Breast epithelium (tissue), 4 donors: ENCODE measurements at regions not wholly inside any gene's neighbourhood (a gene's known extent, or its start where the extent isn't known, plus 50 kb on each side); places are given as distances from the start of the nearest gene placed in this dataset.
A peak's percentile ranks its signal among the peaks of the same experiment; 100 is the strongest.

Experiments used
- DNase-seq, 2 donors: peaks; one replicate each; pipeline ENCODE4 v3.0.0-alpha.2; 2019; ENCODE audit warnings: low spot score in 2 of 2
- H3K27ac ChIP-seq, 2 donors: fragments of 200-600 bp; sonication (generic) in 1 of 2; one replicate each; pipeline ENCODE4 v1.5.1; 2016 to 2019; ENCODE audit warnings: mild to moderate bottlenecking in 1 of 2
- H3K27me3 ChIP-seq, 2 donors: fragments of 200-600 bp; sonication (generic) in 1 of 2; one replicate each; pipeline versions ENCODE4 v1.5.1 to v1.6.0; 2017 to 2019; ENCODE audit warnings: control low read depth in 1 of 2, mild to moderate bottlenecking in 1 of 2
- H3K36me3 ChIP-seq: fragments of 200-600 bp; one replicate; pipeline ENCODE4 v1.5.1; 2019
- H3K4me1 ChIP-seq, 2 donors: fragments of 200-600 bp; sonication (generic); one replicate each; pipeline ENCODE4 v1.5.1; 2016 to 2019; ENCODE audit warnings: control low read depth in 1 of 2
- H3K4me3 ChIP-seq, 3 donors: fragments of 200-600 bp; sonication (generic); 1 replicate in 2 of 3; 2 replicates in 1 of 3; pipeline ENCODE4 v1.5.1; 2016 to 2019; ENCODE audit warnings: mild to moderate bottlenecking in 3 of 3, moderate library complexity in 2 of 3
- H3K9me3 ChIP-seq, 2 donors: fragments of 200-600 bp; sonication (generic) in 1 of 2; one replicate each; pipeline ENCODE4 v1.5.1; 2016 to 2019; ENCODE audit warnings: control low read depth in 1 of 2
- POLR2A ChIP-seq: fragments of 450-650 bp; IDR thresholded peaks from one replicate; pipeline ENCODE4 v1.6.1; 2016; ENCODE audit warnings: antibody characterized with exemption, mild to moderate bottlenecking, moderate library complexity
- POLR2AphosphoS5 ChIP-seq, 3 donors: sonication (generic); formaldehyde crosslinking; IDR thresholded peaks; one replicate each; pipeline ENCODE4 v1.6.1; 2017; ENCODE audit warnings: antibody characterized with exemption in 3 of 3
- intact Hi-C: fragments of 100-400 bp; cut with DNase I; formaldehyde crosslinking; loops from one replicate; pipeline ENCODE4 v1.15.1; 2023; ENCODE audit warnings: low total_unique reads
- TF ChIP-seq, protein P1 (sequence below), 3 donors: fragments of 450-650 bp; IDR thresholded peaks; one replicate each; pipeline ENCODE4 v1.5.1; 2016 to 2017; ENCODE audit warnings: antibody characterized with exemption in 3 of 3, mild to moderate bottlenecking in 3 of 3, moderate library complexity in 3 of 3

GRCh38 chr10:105800641-105801040 lies 1159.6 kb downstream of the SORCS3 start:
- H3K4me3 ChIP-seq = no peak overlapping the region
- intact Hi-C loops = no loop called here
- no peaks in the 10 kb centered on the region for H3K4me1 ChIP-seq
- DNase-seq = no peak
- no peaks in the 10 kb centered on the region for H3K27me3 ChIP-seq
- H3K9me3 ChIP-seq = no peaks in the 10 kb centered on the region
- no peaks in the 10 kb centered on the region for H3K36me3 ChIP-seq
- no peak overlapping the region for H3K27ac ChIP-seq
- TF ChIP-seq, protein P1, sequence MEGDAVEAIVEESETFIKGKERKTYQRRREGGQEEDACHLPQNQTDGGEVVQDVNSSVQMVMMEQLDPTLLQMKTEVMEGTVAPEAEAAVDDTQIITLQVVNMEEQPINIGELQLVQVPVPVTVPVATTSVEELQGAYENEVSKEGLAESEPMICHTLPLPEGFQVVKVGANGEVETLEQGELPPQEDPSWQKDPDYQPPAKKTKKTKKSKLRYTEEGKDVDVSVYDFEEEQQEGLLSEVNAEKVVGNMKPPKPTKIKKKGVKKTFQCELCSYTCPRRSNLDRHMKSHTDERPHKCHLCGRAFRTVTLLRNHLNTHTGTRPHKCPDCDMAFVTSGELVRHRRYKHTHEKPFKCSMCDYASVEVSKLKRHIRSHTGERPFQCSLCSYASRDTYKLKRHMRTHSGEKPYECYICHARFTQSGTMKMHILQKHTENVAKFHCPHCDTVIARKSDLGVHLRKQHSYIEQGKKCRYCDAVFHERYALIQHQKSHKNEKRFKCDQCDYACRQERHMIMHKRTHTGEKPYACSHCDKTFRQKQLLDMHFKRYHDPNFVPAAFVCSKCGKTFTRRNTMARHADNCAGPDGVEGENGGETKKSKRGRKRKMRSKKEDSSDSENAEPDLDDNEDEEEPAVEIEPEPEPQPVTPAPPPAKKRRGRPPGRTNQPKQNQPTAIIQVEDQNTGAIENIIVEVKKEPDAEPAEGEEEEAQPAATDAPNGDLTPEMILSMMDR (IDR thresholded peaks at IDR 0.05) = no peak
- TF ChIP-seq POLR2A (no peak), POLR2AphosphoS5 (IDR thresholded peaks at IDR 0.05) (no peak)

DNA sequence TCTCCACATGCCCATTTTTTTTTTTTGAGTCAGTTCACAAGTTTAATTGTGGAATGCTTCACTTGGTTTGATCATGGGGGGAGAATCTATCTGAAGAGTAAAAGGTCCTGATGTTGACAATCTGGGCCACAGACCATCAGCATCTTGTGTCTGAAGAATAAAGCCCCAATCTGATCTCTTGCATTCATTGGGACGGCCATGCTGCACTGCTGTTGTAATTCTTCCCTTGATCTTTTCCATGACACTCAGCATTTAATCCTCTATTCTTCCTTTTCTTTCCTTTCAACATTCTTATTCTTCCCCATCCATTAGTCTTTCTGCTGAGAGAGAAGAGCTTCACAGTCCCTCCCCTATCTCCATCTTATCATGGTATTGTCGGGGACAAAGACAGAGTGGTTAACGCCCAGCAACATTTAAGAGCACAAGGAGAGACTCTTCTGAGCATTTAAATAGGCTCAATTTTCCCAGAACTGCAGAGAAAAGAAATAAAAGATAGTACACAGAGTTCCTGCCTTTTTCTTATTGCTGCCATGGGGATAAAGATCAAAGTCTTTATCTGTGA lies 1157.3 kb downstream of the SORCS3 start:
- Histone ChIP-seq H3K4me1 (no peaks in the 10 kb centered on the region), H3K9me3 (no peaks in the 10 kb centered on the region), H3K27ac (no peak overlapping the region), H3K27me3 (no peaks in the 10 kb centered on the region), H3K36me3 (no peaks in the 10 kb centered on the region), H3K4me3 (no peak overlapping the region)
- no peak for DNase-seq
- intact Hi-C loops = no loop called here
- no peak for TF ChIP-seq POLR2AphosphoS5 (IDR thresholded peaks at IDR 0.05)
- TF ChIP-seq, protein P1 (IDR thresholded peaks at IDR 0.05) = no peak
- TF ChIP-seq POLR2A = no peak

- no peak for DNase-seq
- TF ChIP-seq POLR2AphosphoS5 (IDR thresholded peaks at IDR 0.05) = no peak
- TF ChIP-seq, protein P1 (IDR thresholded peaks at IDR 0.05) = peak in 2 of 3 donors; percentile 24 to 44
- intact Hi-C loops = no loop called here
- H3K36me3 ChIP-seq = no peaks in the 10 kb centered on the region
- H3K9me3 ChIP-seq = no peaks in the 10 kb centered on the region
- H3K4me1 ChIP-seq = no peaks in the 10 kb centered on the region
- H3K27ac ChIP-seq = no peak overlapping the region
- H3K4me3 ChIP-seq = no peak overlapping the region
- no peaks in the 10 kb centered on the region for H3K27me3 ChIP-seq
Observed at GRCh38 chr10:105797234-105797890, 1156.3 kb downstream of the SORCS3 start.

GRCh38 chr10:105793071-105793470 lies 1152.0 kb downstream of the SORCS3 start:
- Histone ChIP-seq H3K9me3 (no peaks in the 10 kb centered on the region), H3K36me3 (no peaks in the 10 kb centered on the region), H3K27me3 (no peaks in the 10 kb centered on the region), H3K27ac (no peak overlapping the region), H3K4me3 (no peak overlapping the region), H3K4me1 (no peaks in the 10 kb centered on the region)
- no peak for DNase-seq
- no peak for TF ChIP-seq POLR2A
- TF ChIP-seq, protein P1 (IDR thresholded peaks at IDR 0.05) = no peak
- intact Hi-C loops = no loop called here

- Histone ChIP-seq H3K27ac (no peak overlapping the region), H3K9me3 (no peaks in the 10 kb centered on the region), H3K36me3 (no peaks in the 10 kb centered on the region), H3K4me1 (no peaks in the 10 kb centered on the region), H3K4me3 (no peak overlapping the region), H3K27me3 (no peaks in the 10 kb centered on the region)
- no peak for DNase-seq
- intact Hi-C loops = no loop called here
- no peak for TF ChIP-seq POLR2A
- no peak for TF ChIP-seq POLR2AphosphoS5 (IDR thresholded peaks at IDR 0.05)
- TF ChIP-seq, protein P1 (IDR thresholded peaks at IDR 0.05) = no peak
Observed at GRCh38 chr10:105785721-105786120, 1144.6 kb downstream of the SORCS3 start.
